HG03025 (cell line): ENCODE measurements at regions not wholly inside any gene's neighbourhood (a gene's known extent, or its start where the extent isn't known, plus 50 kb on each side); places are given as distances from the start of the nearest gene placed in this dataset.

Source experiments
- ATAC-seq: cut with Tn5 transposase; IDR thresholded peaks from one replicate; pipeline ENCODE4 v1.9.1; 2021; ENCODE audit warnings: mild to moderate bottlenecking, moderate library complexity; ENCODE audit not compliant: unreplicated experiment, low FRiP score

GRCh38 chr9:626114-626513, 215.4 kb upstream of the DMRT1 start:
- ATAC-seq, result peak; percentile 12

- ATAC-seq, result peak; percentile 85
These were observed 214.9 kb upstream of the DMRT1 start for GRCh38 chr9:626596-626995.

- ATAC-seq, result no peak
These were observed 214.0 kb upstream of the DMRT1 start for GRCh38 chr9:627336-627970.

- ATAC-seq, result no peak
These were observed 212.4 kb upstream of the DMRT1 start for GRCh38 chr9:629146-629545.

- no peak for ATAC-seq
These were observed 210.7 kb upstream of the DMRT1 start for GRCh38 chr9:630817-631216.

- no peak for ATAC-seq
These were observed 209.9 kb upstream of the DMRT1 start for GRCh38 chr9:631596-631995.

- no peak for ATAC-seq
These were observed 208.0 kb upstream of the DMRT1 start for GRCh38 chr9:633461-633860.

- ATAC-seq, result no peak
These were observed 204.4 kb upstream of the DMRT1 start for GRCh38 chr9:636931-637591.

- peak; percentile 71 for ATAC-seq
These were observed 203.3 kb upstream of the DMRT1 start for GRCh38 chr9:638152-638551.

- ATAC-seq, result no peak
These were observed 199.5 kb upstream of the DMRT1 start for GRCh38 chr9:642014-642413.

- ATAC-seq, result no peak
These were observed 197.5 kb upstream of the DMRT1 start for GRCh38 chr9:643966-644365.

- ATAC-seq, result no peak
These were observed 194.0 kb upstream of the DMRT1 start for GRCh38 chr9:647522-647921.

GRCh38 chr9:649128-650074, 192.1 kb upstream of the DMRT1 start:
- no peak for ATAC-seq

- ATAC-seq, result no peak
These were observed 191.1 kb upstream of the DMRT1 start for GRCh38 chr9:650362-650761.

- no peak for ATAC-seq
These were observed 190.1 kb upstream of the DMRT1 start for GRCh38 chr9:651371-651770.

GRCh38 chr9:652914-653313, 188.6 kb upstream of the DMRT1 start:
- ATAC-seq, result no peak

GRCh38 chr9:653421-653820, 188.1 kb upstream of the DMRT1 start:
- ATAC-seq, result no peak

- no peak for ATAC-seq
These were observed 187.6 kb upstream of the DMRT1 start for GRCh38 chr9:653856-654387.

GRCh38 chr9:655875-656274, 185.6 kb upstream of the DMRT1 start:
- ATAC-seq, result no peak

GRCh38 chr9:656926-657568, 184.4 kb upstream of the DMRT1 start:
- no peak for ATAC-seq

GRCh38 chr9:659286-659685, 182.2 kb upstream of the DMRT1 start:
- ATAC-seq, result no peak
